WTC11 (cell line): ENCODE measurements at regions not wholly inside any gene's neighbourhood (a gene's known extent, or its start where the extent isn't known, plus 50 kb on each side); places are given as distances from the start of the nearest gene placed in this dataset.

ENCODE experiments used
- ATAC-seq: fragments of 200-7000 bp; cut with Tn5 transposase; 2 replicates; pipeline ENCODE4 v1.10.0; 2021; ENCODE audit warnings: mild to moderate bottlenecking, moderate library complexity
- CTCF ChIA-PET: fragments of 300-600 bp; sonication (Branson Sonifier 250); formaldehyde crosslinking; loops from one replicate; lab custom pipeline; 2021; ENCODE audit warnings: antibody characterized with exemption; lab: Charles Lee
- POLR2A ChIA-PET: fragments of 350-600 bp; sonication (Branson Sonifier 250); formaldehyde crosslinking; loops from one replicate; lab custom pipeline; 2021; ENCODE audit warnings: antibody characterized with exemption; lab: Charles Lee
- DNase-seq: peaks from one replicate; pipeline ENCODE4 v3.0.0; 2021; ENCODE audit warnings: low spot score
- H3K27ac Mint-ChIP-seq: 2 replicates; pipeline ENCODE4 v1.8.0; 2021; ENCODE audit warnings: mixed read lengths
- H3K27me3 Mint-ChIP-seq: 2 replicates; pipeline ENCODE4 v1.8.0; 2021; ENCODE audit warnings: low read depth, mild to moderate bottlenecking, moderate library complexity, mixed read lengths
- H3K36me3 Mint-ChIP-seq: 2 replicates; pipeline ENCODE4 v1.8.0; 2021; ENCODE audit warnings: mixed read lengths
- H3K4me1 Mint-ChIP-seq: 2 replicates; pipeline ENCODE4 v1.8.0; 2022; ENCODE audit warnings: mixed read lengths
- H3K4me3 Mint-ChIP-seq: 2 replicates; pipeline ENCODE4 v1.8.0; 2021; ENCODE audit warnings: mild to moderate bottlenecking, moderate library complexity, mixed read lengths
- H3K9me3 Mint-ChIP-seq: 2 replicates; pipeline ENCODE4 v1.8.0; 2021; ENCODE audit warnings: mixed read lengths
- ATF1 ChIP-seq: sonication (generic); formaldehyde crosslinking; IDR thresholded peaks from 2 replicates; pipeline ENCODE4 v1.8.1; 2023; ENCODE audit warnings: mild to moderate bottlenecking, moderate library complexity, missing genetic modification reagents
- CREB1 ChIP-seq: sonication (generic); formaldehyde crosslinking; IDR thresholded peaks from 2 replicates; pipeline ENCODE4 v1.8.0; 2023; ENCODE audit warnings: mild to moderate bottlenecking, missing genetic modification reagents
- CREM ChIP-seq: sonication (generic); formaldehyde crosslinking; IDR thresholded peaks from 2 replicates; pipeline ENCODE4 v1.8.1; 2022; ENCODE audit warnings: mild to moderate bottlenecking, missing genetic modification reagents, moderate library complexity
- EMX1 ChIP-seq: fragments of 250-450 bp; sonication (Bioruptor Pico); IDR thresholded peaks from 2 replicates; pipeline ENCODE4 v1.8.0; 2021; ENCODE audit warnings: mild to moderate bottlenecking
- GRHL2 ChIP-seq: fragments of 250-450 bp; sonication (Bioruptor Pico); IDR thresholded peaks from 2 replicates; pipeline ENCODE4 v1.8.0; 2022; ENCODE audit warnings: mild to moderate bottlenecking, moderate library complexity; ENCODE audit not compliant: insufficient replicate concordance, severe bottlenecking
- MYBL2 ChIP-seq: sonication (generic); formaldehyde crosslinking; IDR thresholded peaks from 2 replicates; pipeline ENCODE4 v1.8.1; 2023; ENCODE audit warnings: mild to moderate bottlenecking, moderate library complexity, missing genetic modification reagents
- NR1H2 ChIP-seq: sonication (generic); formaldehyde crosslinking; IDR thresholded peaks from 2 replicates; pipeline ENCODE4 v1.9.0; 2021; ENCODE audit warnings: mild to moderate bottlenecking, moderate library complexity, missing genetic modification reagents
- OVOL2 ChIP-seq: fragments of 250-450 bp; sonication (Bioruptor Pico); IDR thresholded peaks from 2 replicates; pipeline ENCODE4 v1.9.0; 2021; ENCODE audit warnings: mild to moderate bottlenecking, borderline replicate concordance
- RELA ChIP-seq: sonication (generic); formaldehyde crosslinking; IDR thresholded peaks from 2 replicates; pipeline ENCODE4 v1.8.1; 2022; ENCODE audit warnings: missing genetic modification reagents, mild to moderate bottlenecking, borderline replicate concordance
- RORB ChIP-seq: fragments of 250-450 bp; sonication (Bioruptor Pico); IDR thresholded peaks from 2 replicates; pipeline ENCODE4 v1.9.0; 2021; ENCODE audit warnings: mild to moderate bottlenecking
- ZNF396 ChIP-seq: fragments of 250-450 bp; sonication (Bioruptor Pico); IDR thresholded peaks from 2 replicates; pipeline ENCODE4 v1.8.0; 2021; ENCODE audit warnings: mild to moderate bottlenecking, moderate library complexity, borderline replicate concordance
- TF ChIP-seq, protein P1 (sequence below): fragments of 200-600 bp; IDR thresholded peaks from 2 replicates; pipeline ENCODE4 v1.8.0; 2022; ENCODE audit warnings: antibody characterized with exemption
- TF ChIP-seq, protein P2 (sequence below): fragments of 250-450 bp; sonication (Bioruptor Pico); IDR thresholded peaks from 2 replicates; pipeline ENCODE4 v1.9.0; 2021; ENCODE audit warnings: mild to moderate bottlenecking
- TF ChIP-seq, protein P3 (sequence below): sonication (generic); formaldehyde crosslinking; IDR thresholded peaks from 2 replicates; pipeline ENCODE4 v1.8.1; 2023; ENCODE audit warnings: mild to moderate bottlenecking, moderate library complexity, missing genetic modification reagents
- TF ChIP-seq, protein P4 (sequence below): sonication (generic); formaldehyde crosslinking; IDR thresholded peaks from 2 replicates; pipeline ENCODE4 v1.8.1; 2022; ENCODE audit warnings: low read depth, mild to moderate bottlenecking, moderate library complexity, missing genetic modification reagents, borderline replicate concordance
- TF ChIP-seq, protein P5 (sequence below): sonication (generic); formaldehyde crosslinking; IDR thresholded peaks from 2 replicates; pipeline ENCODE4 v1.8.0; 2022; ENCODE audit warnings: missing genetic modification reagents

DNA sequence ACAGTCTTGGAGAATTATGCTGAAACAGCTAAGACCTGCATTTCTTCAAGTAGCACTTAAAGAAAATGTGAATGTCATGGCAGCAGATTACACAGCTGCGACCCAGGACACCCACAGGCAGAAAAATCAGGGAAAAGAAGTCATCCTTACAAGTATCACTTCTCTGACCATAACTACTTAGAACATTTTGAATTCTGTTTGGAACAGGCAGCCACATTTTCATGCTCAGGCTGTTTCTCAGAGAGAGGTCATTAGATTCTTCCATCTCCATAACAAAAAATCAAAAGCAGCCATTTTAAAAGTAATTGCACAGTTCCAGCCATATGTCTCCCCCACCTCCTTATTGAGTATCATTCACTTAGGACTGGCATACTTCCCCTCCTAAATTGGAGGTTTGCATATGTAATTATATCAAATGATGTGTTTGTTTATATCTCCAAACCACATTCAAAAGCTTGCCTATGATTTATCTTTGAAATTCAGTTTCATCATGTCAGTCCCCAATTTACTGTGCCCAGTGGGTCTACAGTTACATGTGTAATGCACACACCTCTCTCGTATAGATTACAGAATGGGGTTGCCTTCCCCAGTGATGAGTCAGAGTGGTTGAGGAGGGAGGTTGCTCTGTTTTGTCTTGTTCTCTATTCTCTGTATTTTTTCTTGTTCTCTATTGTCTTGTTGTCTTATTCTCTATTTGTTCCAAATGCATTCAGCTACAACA is 276.5 kb upstream of the MTNR1B start:
- ATAC-seq: no peak
- ChIA-PET CTCF (no interaction called here), POLR2A (no interaction called here)
- H3K9me3 Mint-ChIP-seq: no peaks in the 10 kb centered on the region
- no peaks in the 10 kb centered on the region for H3K27me3 Mint-ChIP-seq
- TF ChIP-seq EMX1 (CRISPR knock-in tag) (no peak), GRHL2 (CRISPR knock-in tag) (no peak), RELA (CRISPR knock-in tag) (no peak)
- TF ChIP-seq, protein P1, sequence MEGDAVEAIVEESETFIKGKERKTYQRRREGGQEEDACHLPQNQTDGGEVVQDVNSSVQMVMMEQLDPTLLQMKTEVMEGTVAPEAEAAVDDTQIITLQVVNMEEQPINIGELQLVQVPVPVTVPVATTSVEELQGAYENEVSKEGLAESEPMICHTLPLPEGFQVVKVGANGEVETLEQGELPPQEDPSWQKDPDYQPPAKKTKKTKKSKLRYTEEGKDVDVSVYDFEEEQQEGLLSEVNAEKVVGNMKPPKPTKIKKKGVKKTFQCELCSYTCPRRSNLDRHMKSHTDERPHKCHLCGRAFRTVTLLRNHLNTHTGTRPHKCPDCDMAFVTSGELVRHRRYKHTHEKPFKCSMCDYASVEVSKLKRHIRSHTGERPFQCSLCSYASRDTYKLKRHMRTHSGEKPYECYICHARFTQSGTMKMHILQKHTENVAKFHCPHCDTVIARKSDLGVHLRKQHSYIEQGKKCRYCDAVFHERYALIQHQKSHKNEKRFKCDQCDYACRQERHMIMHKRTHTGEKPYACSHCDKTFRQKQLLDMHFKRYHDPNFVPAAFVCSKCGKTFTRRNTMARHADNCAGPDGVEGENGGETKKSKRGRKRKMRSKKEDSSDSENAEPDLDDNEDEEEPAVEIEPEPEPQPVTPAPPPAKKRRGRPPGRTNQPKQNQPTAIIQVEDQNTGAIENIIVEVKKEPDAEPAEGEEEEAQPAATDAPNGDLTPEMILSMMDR: no peak
- TF ChIP-seq, protein P2, sequence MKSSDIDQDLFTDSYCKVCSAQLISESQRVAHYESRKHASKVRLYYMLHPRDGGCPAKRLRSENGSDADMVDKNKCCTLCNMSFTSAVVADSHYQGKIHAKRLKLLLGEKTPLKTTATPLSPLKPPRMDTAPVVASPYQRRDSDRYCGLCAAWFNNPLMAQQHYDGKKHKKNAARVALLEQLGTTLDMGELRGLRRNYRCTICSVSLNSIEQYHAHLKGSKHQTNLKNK (CRISPR knock-in tag): no peak
- no peaks in the 10 kb centered on the region for H3K36me3 Mint-ChIP-seq
- no peak overlapping the region for H3K27ac Mint-ChIP-seq
- no peak for DNase-seq
- H3K4me1 Mint-ChIP-seq: peaks cover 4% of the 10 kb centered on the region; the same call in 1 of the 2 replicates
- H3K4me3 Mint-ChIP-seq: no peak overlapping the region

DNA sequence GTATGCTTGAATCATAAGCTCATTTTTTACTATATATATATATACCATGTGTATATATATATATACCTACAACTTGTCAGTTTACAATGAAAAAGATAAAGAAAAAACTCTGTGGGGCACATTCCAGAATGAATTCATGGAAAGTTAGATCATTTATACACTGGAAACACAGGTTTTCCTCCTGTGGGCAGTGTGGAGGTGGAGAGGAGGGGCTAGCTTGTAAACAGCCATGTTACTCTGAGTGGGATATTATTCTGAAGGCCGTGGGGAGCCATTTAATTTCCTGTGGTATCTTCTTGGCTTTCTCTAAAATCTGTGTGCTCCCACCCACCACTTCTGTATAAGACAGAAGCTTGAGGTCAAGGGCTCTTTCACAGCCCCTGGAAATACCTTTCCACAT is 273.4 kb upstream of the MTNR1B start:
- TF ChIP-seq ATF1 (CRISPR knock-in tag) (no peak), OVOL2 (CRISPR knock-in tag) (no peak), MYBL2 (CRISPR knock-in tag) (no peak), CREB1 (CRISPR knock-in tag) (no peak), ZNF396 (CRISPR knock-in tag) (no peak)
- TF ChIP-seq, protein P3, sequence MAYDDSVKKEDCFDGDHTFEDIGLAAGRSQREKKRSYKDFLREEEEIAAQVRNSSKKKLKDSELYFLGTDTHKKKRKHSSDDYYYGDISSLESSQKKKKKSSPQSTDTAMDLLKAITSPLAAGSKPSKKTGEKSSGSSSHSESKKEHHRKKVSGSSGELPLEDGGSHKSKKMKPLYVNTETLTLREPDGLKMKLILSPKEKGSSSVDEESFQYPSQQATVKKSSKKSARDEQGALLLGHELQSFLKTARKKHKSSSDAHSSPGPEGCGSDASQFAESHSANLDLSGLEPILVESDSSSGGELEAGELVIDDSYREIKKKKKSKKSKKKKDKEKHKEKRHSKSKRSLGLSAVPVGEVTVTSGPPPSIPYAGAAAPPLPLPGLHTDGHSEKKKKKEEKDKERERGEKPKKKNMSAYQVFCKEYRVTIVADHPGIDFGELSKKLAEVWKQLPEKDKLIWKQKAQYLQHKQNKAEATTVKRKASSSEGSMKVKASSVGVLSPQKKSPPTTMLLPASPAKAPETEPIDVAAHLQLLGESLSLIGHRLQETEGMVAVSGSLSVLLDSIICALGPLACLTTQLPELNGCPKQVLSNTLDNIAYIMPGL (CRISPR knock-in tag): no peak
- no peaks in the 10 kb centered on the region for H3K36me3 Mint-ChIP-seq
- CTCF ChIA-PET: interaction anchor here (1.0 kb wide), 1 partner anchor 165 kb away, joined by 3 read pairs; no protein-coding TSS in a partner anchor
- H3K4me3 Mint-ChIP-seq: no peak overlapping the region
- H3K4me1 Mint-ChIP-seq: peaks cover 4% of the 10 kb centered on the region; the same call in 1 of the 2 replicates
- ATAC-seq (no peak), DNase-seq (no peak)
- no peaks in the 10 kb centered on the region for H3K9me3 Mint-ChIP-seq
- POLR2A ChIA-PET: no interaction called here
- peak overlapping the region; percentile 30; the same call in 1 of the 2 replicates for H3K27ac Mint-ChIP-seq
- no peaks in the 10 kb centered on the region for H3K27me3 Mint-ChIP-seq

DNA sequence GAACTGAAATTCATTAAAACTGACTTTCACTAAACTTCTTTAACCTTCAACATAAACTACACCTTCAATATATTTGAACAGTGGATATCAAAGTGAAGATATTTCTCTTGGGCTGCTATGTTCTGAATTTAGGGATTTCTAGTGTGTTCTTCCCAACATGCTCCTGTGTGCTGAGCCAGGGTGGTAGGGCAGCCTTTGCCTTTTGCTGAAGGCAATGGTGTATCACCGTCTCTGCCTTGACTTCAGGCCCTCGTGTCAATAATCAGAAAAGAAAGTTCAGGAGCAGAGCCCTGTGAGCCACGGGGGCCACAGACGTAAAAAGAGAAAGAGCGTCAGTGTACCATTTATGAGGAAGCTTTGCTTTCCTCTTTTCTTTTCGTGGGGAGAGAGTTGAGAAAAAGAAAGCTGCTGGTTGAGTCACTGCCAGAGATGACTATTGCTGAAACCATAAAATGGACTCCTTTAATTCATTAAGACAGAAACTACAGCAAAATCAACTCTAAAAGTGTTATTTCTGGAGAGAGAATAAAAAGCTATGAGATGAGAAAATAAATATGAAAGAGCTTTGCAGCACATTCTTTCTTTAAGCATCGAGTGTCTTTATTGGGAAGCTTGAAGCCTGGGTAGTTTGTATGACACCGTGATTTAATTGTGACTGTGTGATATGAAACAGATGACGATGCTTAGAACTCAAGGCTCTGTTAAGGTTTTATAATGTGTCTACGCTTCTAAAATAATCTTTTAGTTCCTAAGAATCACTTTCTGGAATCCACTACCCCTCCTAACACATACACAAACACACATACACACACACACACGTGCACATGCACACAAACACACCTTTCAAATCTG is 271.8 kb upstream of the MTNR1B start:
- Mint-ChIP-seq H3K27ac (peak overlapping the region; percentile 0; the same call in 1 of the 2 replicates), H3K27me3 (no peaks in the 10 kb centered on the region), H3K4me1 (peaks cover 4% of the 10 kb centered on the region; the same call in 1 of the 2 replicates), H3K4me3 (no peak overlapping the region), H3K9me3 (no peaks in the 10 kb centered on the region), H3K36me3 (no peaks in the 10 kb centered on the region)
- TF ChIP-seq NR1H2 (CRISPR knock-in tag) (no peak), RORB (CRISPR knock-in tag) (no peak)
- ChIA-PET CTCF (interaction anchor here (0.9 kb wide), 1 partner anchor 10 kb away, joined by 3 read pairs; no protein-coding TSS in a partner anchor), POLR2A (no interaction called here)
- DNase-seq: no peak
- ATAC-seq: no peak

DNA sequence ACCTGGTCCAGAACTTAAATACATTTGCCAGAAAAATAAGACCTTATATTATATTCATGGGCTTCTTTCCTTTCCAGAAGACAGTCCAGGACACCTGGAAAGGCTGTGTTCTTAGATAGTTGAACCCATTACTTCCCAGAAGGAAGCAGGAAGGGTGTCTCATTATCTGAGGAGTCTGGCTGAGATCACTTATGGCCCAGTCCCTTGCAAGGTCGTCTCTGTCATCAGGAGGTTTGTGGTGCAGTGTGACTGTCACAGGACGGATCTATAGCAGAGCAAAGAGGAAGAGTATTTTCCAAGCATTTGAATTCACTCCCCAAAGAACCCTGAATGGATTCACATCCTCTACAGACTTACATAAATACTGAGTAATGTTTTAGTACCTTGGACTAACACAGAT is 270.7 kb upstream of the MTNR1B start:
- Mint-ChIP-seq H3K27me3 (no peaks in the 10 kb centered on the region), H3K36me3 (no peaks in the 10 kb centered on the region), H3K9me3 (no peaks in the 10 kb centered on the region), H3K4me1 (peaks cover 4% of the 10 kb centered on the region; the same call in 1 of the 2 replicates), H3K27ac (no peak overlapping the region), H3K4me3 (no peak overlapping the region)
- ChIA-PET POLR2A (no interaction called here), CTCF (interaction anchor here (0.9 kb wide), 1 partner anchor 9 kb away, joined by 3 read pairs; no protein-coding TSS in a partner anchor)
- DNase-seq: no peak
- ATAC-seq: no peak
- TF ChIP-seq, protein P4, sequence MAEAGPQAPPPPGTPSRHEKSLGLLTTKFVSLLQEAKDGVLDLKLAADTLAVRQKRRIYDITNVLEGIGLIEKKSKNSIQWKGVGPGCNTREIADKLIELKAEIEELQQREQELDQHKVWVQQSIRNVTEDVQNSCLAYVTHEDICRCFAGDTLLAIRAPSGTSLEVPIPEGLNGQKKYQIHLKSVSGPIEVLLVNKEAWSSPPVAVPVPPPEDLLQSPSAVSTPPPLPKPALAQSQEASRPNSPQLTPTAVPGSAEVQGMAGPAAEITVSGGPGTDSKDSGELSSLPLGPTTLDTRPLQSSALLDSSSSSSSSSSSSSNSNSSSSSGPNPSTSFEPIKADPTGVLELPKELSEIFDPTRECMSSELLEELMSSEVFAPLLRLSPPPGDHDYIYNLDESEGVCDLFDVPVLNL (CRISPR knock-in tag): no peak
- TF ChIP-seq CREM (CRISPR knock-in tag): no peak
- TF ChIP-seq, protein P5, sequence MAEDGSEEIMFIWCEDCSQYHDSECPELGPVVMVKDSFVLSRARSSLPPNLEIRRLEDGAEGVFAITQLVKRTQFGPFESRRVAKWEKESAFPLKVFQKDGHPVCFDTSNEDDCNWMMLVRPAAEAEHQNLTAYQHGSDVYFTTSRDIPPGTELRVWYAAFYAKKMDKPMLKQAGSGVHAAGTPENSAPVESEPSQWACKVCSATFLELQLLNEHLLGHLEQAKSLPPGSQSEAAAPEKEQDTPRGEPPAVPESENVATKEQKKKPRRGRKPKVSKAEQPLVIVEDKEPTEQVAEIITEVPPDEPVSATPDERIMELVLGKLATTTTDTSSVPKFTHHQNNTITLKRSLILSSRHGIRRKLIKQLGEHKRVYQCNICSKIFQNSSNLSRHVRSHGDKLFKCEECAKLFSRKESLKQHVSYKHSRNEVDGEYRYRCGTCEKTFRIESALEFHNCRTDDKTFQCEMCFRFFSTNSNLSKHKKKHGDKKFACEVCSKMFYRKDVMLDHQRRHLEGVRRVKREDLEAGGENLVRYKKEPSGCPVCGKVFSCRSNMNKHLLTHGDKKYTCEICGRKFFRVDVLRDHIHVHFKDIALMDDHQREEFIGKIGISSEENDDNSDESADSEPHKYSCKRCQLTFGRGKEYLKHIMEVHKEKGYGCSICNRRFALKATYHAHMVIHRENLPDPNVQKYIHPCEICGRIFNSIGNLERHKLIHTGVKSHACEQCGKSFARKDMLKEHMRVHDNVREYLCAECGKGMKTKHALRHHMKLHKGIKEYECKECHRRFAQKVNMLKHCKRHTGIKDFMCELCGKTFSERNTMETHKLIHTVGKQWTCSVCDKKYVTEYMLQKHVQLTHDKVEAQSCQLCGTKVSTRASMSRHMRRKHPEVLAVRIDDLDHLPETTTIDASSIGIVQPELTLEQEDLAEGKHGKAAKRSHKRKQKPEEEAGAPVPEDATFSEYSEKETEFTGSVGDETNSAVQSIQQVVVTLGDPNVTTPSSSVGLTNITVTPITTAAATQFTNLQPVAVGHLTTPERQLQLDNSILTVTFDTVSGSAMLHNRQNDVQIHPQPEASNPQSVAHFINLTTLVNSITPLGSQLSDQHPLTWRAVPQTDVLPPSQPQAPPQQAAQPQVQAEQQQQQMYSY (CRISPR knock-in tag): no peak
